Astrocyte (in vitro differentiated cells and primary cell): ENCODE measurements at regions not wholly inside any gene's neighbourhood (a gene's known extent, or its start where the extent isn't known, plus 50 kb on each side); places are given as distances from the start of the nearest gene placed in this dataset.

Source experiments
- DNase-seq: peaks from one replicate; pipeline ENCODE4 v3.0.0-alpha.2; 2010; ENCODE audit warnings: low read depth
- FAIRE-seq: peaks from 2 replicates; lab custom pipeline; 2011; peaks lifted over from hg19 to GRCh38; lab: Jason Lieb, UNC
- H2AFZ ChIP-seq: 2 replicates; pipeline ENCODE4 v1.6.0; 2012; ENCODE audit warnings: low read depth, low read length, inconsistent platforms
- H3K27ac ChIP-seq: 2 replicates; pipeline ENCODE4 v1.5.1; 2011; ENCODE audit warnings: low read depth, low read length, inconsistent platforms
- H3K27me3 ChIP-seq: 2 replicates; pipeline ENCODE4 v1.6.0; 2011; ENCODE audit warnings: low read length, inconsistent platforms; ENCODE audit not compliant: insufficient read depth
- H3K36me3 ChIP-seq: 2 replicates; pipeline ENCODE4 v1.5.1; 2011; ENCODE audit warnings: low read length, inconsistent platforms; ENCODE audit not compliant: insufficient read depth
- H3K4me1 ChIP-seq: 2 replicates; pipeline ENCODE4 v1.5.1; 2011; ENCODE audit warnings: low read length, inconsistent platforms; ENCODE audit not compliant: insufficient read depth
- H3K4me2 ChIP-seq: 2 replicates; pipeline ENCODE4 v1.6.0; 2012; ENCODE audit warnings: low read length, inconsistent platforms
- H3K4me3 ChIP-seq: 2 replicates; pipeline ENCODE4 v1.5.1; 2011; ENCODE audit warnings: low read depth, mild to moderate bottlenecking, low read length, inconsistent platforms; ENCODE audit not compliant: insufficient read depth
- H3K79me2 ChIP-seq: 2 replicates; pipeline ENCODE4 v1.6.0; 2012; ENCODE audit warnings: mild to moderate bottlenecking, low read length, inconsistent platforms; ENCODE audit not compliant: insufficient read depth
- H3K9ac ChIP-seq: 2 replicates; pipeline ENCODE4 v1.6.0; 2012; ENCODE audit warnings: mild to moderate bottlenecking, low read length, inconsistent platforms
- H3K9me3 ChIP-seq: 2 replicates; pipeline ENCODE4 v1.5.1; 2012; ENCODE audit warnings: low read depth, mild to moderate bottlenecking, low read length, inconsistent platforms; ENCODE audit not compliant: insufficient read depth
- H4K20me1 ChIP-seq: 2 replicates; pipeline ENCODE4 v1.6.0; 2012; ENCODE audit warnings: low read length, inconsistent platforms; ENCODE audit not compliant: insufficient read depth
- H3K27ac Mint-ChIP-seq: one replicate; pipeline ENCODE4 v1.8.0; 2021; ENCODE audit warnings: mild to moderate bottlenecking, mixed read lengths; ENCODE audit not compliant: unreplicated experiment
- H3K27me3 Mint-ChIP-seq: one replicate; pipeline ENCODE4 v1.8.0; 2021; ENCODE audit warnings: low read depth, mixed read lengths; ENCODE audit not compliant: unreplicated experiment
- H3K36me3 Mint-ChIP-seq: one replicate; pipeline ENCODE4 v1.8.0; 2021; ENCODE audit warnings: low read depth, mixed read lengths; ENCODE audit not compliant: unreplicated experiment
- H3K4me1 Mint-ChIP-seq: one replicate; pipeline ENCODE4 v1.8.0; 2021; ENCODE audit warnings: low read depth, mixed read lengths; ENCODE audit not compliant: unreplicated experiment
- H3K4me3 Mint-ChIP-seq: one replicate; pipeline ENCODE4 v1.8.0; 2021; ENCODE audit warnings: mild to moderate bottlenecking, moderate library complexity, mixed read lengths; ENCODE audit not compliant: unreplicated experiment
- H3K9me3 Mint-ChIP-seq: one replicate; pipeline ENCODE4 v1.8.0; 2021; ENCODE audit warnings: mild to moderate bottlenecking, mixed read lengths; ENCODE audit not compliant: unreplicated experiment
- EZH2 ChIP-seq: IDR thresholded peaks from 2 replicates; pipeline ENCODE4 v1.6.1; 2012; ENCODE audit warnings: mild to moderate bottlenecking, low read length, inconsistent platforms; ENCODE audit not compliant: insufficient read depth
- TF ChIP-seq, protein P1 (sequence below): IDR thresholded peaks from 2 replicates; pipeline ENCODE4 v1.5.1; 2011; ENCODE audit warnings: low read depth, mild to moderate bottlenecking, inconsistent platforms, low read length, moderate library complexity; ENCODE audit not compliant: insufficient read depth

DNA sequence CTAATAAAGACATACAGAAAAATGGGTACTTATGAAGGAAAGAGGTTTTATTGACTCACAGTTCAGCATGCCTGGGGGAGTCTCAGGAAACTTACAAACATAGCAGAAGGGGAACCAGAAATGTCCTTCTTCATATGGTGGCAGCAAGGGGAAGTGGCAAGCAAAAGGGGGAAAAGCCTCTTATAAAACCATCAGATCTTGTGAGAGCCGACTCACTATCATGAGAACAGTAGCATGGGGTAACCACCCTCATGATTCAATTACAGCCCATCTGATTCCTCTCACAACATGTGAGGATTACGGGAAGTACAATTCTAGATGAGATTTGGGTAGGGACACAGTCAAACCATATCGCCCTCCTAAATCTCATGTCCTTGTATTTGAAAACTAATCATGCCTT is 1305.4 kb upstream of the SORCS1 start:
- Mint-ChIP-seq H3K27me3 (peaks cover 11% of the 10 kb centered on the region), H3K27ac (no peak overlapping the region)

DNA sequence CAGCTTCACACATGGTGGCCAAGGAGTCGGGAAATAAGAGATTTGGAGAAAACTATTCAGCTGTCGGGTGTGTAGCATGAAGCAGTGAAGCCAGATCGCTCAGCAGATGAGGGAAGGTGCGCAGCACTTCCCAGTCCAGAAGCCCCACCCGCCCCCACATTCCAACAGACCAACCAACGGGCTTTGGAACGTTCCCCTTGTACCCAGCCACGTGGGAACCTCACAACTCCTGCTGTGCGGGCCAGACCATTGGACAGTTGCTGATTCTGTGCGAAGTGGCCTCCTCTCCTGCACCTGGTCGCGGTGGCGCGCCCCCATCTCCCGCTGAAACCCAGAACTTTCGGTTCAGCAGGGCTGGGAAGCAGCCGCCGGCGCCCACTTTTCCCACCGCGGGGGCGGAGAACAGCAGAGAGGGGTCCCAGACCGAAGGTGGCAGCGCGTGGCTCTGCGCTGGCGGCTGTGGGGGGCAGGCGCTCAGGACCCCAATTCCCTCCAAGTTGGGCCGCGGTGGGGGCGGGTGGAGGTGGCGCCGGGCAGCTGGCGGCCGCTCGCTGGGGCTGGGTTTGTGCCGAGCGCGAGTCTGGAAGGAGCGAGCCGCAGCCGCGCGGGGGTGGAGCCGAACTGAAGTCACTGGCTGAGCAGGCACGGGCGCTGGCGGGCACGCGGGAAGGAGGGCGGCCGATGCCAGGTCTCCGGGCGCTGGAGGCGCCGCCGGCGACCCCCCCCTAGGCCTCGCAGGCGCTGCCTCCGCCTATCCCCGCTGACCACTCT is 1301.5 kb upstream of the SORCS1 start:
- no peak for TF ChIP-seq EZH2
- FAIRE-seq, result no peak
- H3K4me3 ChIP-seq, result peak overlapping the region; percentile 54
- H3K36me3 ChIP-seq, result no peaks in the 10 kb centered on the region
- H4K20me1 ChIP-seq, result no peaks in the 10 kb centered on the region
- H3K4me2 ChIP-seq, result peak overlapping the region; percentile 87
- H3K27me3 ChIP-seq, result no peaks in the 10 kb centered on the region
- H3K79me2 ChIP-seq, result no peaks in the 10 kb centered on the region
- peak overlapping the region; percentile 70 for H3K9ac ChIP-seq
- no peak overlapping the region for H3K27ac ChIP-seq
- no peaks in the 10 kb centered on the region for H3K9me3 ChIP-seq
- peak overlapping the region; percentile 78 for H3K4me3 Mint-ChIP-seq
- no peaks in the 10 kb centered on the region for H3K36me3 Mint-ChIP-seq
- peaks cover 11% of the 10 kb centered on the region for H3K27me3 Mint-ChIP-seq
- peak overlapping the region; percentile 85 for H2AFZ ChIP-seq
- no peaks in the 10 kb centered on the region for H3K4me1 ChIP-seq
- H3K27ac Mint-ChIP-seq, result no peak overlapping the region
- peak; percentile 11 for DNase-seq
- H3K4me1 Mint-ChIP-seq, result no peaks in the 10 kb centered on the region
- H3K9me3 Mint-ChIP-seq, result peaks cover 11% of the 10 kb centered on the region

More for the DNA sequence above, 1305.4 kb upstream of the SORCS1 start:
- Mint-ChIP-seq H3K4me3 (no peak overlapping the region), H3K36me3 (no peaks in the 10 kb centered on the region), H3K9me3 (peaks cover 15% of the 10 kb centered on the region), H3K4me1 (no peaks in the 10 kb centered on the region)
- Histone ChIP-seq H3K4me2 (no peak overlapping the region), H3K27me3 (no peaks in the 10 kb centered on the region), H3K4me1 (no peaks in the 10 kb centered on the region), H4K20me1 (no peaks in the 10 kb centered on the region), H3K36me3 (no peaks in the 10 kb centered on the region), H3K79me2 (no peaks in the 10 kb centered on the region), H2AFZ (no peak overlapping the region), H3K9ac (no peak overlapping the region), H3K9me3 (no peaks in the 10 kb centered on the region), H3K27ac (no peak overlapping the region), H3K4me3 (no peak overlapping the region)
- FAIRE-seq (no peak), DNase-seq (no peak)
- TF ChIP-seq, protein P1, sequence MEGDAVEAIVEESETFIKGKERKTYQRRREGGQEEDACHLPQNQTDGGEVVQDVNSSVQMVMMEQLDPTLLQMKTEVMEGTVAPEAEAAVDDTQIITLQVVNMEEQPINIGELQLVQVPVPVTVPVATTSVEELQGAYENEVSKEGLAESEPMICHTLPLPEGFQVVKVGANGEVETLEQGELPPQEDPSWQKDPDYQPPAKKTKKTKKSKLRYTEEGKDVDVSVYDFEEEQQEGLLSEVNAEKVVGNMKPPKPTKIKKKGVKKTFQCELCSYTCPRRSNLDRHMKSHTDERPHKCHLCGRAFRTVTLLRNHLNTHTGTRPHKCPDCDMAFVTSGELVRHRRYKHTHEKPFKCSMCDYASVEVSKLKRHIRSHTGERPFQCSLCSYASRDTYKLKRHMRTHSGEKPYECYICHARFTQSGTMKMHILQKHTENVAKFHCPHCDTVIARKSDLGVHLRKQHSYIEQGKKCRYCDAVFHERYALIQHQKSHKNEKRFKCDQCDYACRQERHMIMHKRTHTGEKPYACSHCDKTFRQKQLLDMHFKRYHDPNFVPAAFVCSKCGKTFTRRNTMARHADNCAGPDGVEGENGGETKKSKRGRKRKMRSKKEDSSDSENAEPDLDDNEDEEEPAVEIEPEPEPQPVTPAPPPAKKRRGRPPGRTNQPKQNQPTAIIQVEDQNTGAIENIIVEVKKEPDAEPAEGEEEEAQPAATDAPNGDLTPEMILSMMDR, result no peak

DNA sequence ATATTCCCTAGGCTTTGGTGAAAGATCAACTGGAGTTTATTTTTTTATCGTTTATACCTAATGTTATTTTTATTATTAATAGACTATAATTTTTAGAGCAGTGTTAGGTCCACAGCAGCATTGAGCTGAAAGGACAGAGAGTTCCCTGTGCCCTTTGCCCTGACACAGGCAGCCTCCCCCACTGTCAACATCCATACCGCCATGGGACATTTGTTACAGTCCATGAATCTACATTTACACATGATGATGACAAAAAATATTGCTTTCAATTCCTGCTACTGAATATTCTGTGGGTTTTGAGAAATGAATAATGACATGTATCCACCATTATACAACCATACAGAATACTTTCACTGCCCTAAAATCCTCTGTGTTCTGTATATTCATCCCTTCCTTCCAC is 1297.5 kb upstream of the SORCS1 start:
- Histone ChIP-seq H3K27ac (no peak overlapping the region), H4K20me1 (no peaks in the 10 kb centered on the region), H3K4me1 (no peaks in the 10 kb centered on the region), H3K4me2 (no peak overlapping the region), H3K36me3 (no peaks in the 10 kb centered on the region), H3K4me3 (no peak overlapping the region), H2AFZ (no peak overlapping the region), H3K79me2 (no peaks in the 10 kb centered on the region), H3K27me3 (no peaks in the 10 kb centered on the region), H3K9me3 (no peaks in the 10 kb centered on the region), H3K9ac (no peak overlapping the region)
- Mint-ChIP-seq H3K4me1 (no peaks in the 10 kb centered on the region), H3K4me3 (no peak overlapping the region), H3K9me3 (no peaks in the 10 kb centered on the region), H3K27me3 (peaks cover 6% of the 10 kb centered on the region), H3K36me3 (no peaks in the 10 kb centered on the region), H3K27ac (no peak overlapping the region)
- DNase-seq (no peak), FAIRE-seq (no peak)
- TF ChIP-seq EZH2, result no peak
- TF ChIP-seq, protein P1, result no peak
